Uterus (tissue), 2 donors: ENCODE measurements at regions not wholly inside any gene's neighbourhood (a gene's known extent, or its start where the extent isn't known, plus 50 kb on each side); places are given as distances from the start of the nearest gene placed in this dataset.

Experiments used
- CTCF ChIP-seq, 4 experiments: fragments of 200-600 bp in 2 of 4; fragments of 450-650 bp in 2 of 4; sonication (generic) in 2 of 4; IDR thresholded peaks; one replicate each; pipeline ENCODE4 v1.5.1; 2016 to 2019; ENCODE audit warnings: antibody characterized with exemption in 4 of 4, mild to moderate bottlenecking in 2 of 4, moderate library complexity in 1 of 4
- POLR2A ChIP-seq, 2 donors: fragments of 450-650 bp; IDR thresholded peaks; one replicate each; pipeline ENCODE4 v1.6.1; 2016; ENCODE audit warnings: antibody characterized with exemption in 2 of 2, mild to moderate bottlenecking in 1 of 2, moderate library complexity in 1 of 2

- no peak for TF ChIP-seq POLR2A (IDR thresholded peaks at IDR 0.05)
- no peak for TF ChIP-seq CTCF (IDR thresholded peaks at IDR 0.05)
Measured at GRCh38 chr11:119504371-119504770, 81.4 kb upstream of the THY1 start.
